ENCODE measurements at regions not wholly inside any gene's neighbourhood (a gene's known extent, or its start where the extent isn't known, plus 50 kb on each side); places are given as distances from the start of the nearest gene placed in this dataset.

DNA sequence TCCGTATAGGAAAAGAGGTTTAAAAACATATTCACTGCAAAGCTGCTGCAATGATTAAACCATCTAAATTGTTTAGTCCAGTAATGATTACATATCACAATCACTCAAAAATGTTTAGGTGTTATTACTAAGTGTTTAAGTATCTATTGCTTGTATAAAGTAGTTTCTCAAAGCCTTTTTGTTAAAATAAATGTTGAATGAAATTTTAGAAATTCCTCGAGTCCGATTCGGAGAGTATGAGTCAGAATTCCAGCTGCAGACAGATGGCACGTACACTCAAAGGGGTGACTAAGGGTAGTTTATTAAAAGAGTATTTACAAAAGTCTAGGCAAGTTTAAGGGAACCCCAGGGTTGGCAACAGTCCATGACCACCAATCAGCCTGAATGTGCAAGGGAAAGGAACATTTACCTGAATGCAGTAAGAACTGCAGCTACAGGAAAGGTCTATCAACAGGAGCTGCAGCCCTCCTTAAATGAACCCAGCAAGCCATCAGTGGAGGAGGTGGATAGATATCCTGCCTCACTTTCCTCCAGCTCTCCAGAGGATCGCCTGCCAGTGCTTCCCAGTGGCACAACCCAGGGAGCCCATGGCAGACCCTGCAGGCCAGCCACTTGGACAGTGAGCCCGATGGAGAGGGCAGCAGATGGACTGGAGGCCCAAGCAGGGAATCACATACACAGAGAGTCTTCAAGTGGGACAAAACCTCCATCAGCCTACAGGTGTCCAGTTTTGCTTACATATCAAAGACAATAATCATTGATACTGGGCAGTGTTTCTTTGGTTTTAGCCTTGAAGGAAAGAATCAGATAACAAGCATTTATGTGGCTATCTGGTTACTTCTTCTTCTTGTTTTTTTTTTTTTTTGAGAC lies 92.1 kb upstream of the SLC44A3 start:
- no peak for DNase-seq (ENCODE audit: extremely low spot score)
- TF ChIP-seq TARDBP (IDR thresholded peaks at IDR 0.05) (no peak), ELF4 (IDR thresholded peaks at IDR 0.05) (no peak), CTBP1 (IDR thresholded peaks at IDR 0.05; ENCODE audit: borderline replicate concordance) (no peak), LEF1 (IDR thresholded peaks at IDR 0.05; ENCODE audit: borderline replicate concordance) (no peak), FOXK2 (IDR thresholded peaks at IDR 0.05) (no peak), SP1 (IDR thresholded peaks at IDR 0.05) (no peak), NFRKB (IDR thresholded peaks at IDR 0.05) (no peak), HDGF (IDR thresholded peaks at IDR 0.05; ENCODE audit: borderline replicate concordance) (no peak), BHLHE40 (IDR thresholded peaks at IDR 0.05; ENCODE audit: borderline replicate concordance) (no peak), FOXM1 (IDR thresholded peaks at IDR 0.05; ENCODE audit: borderline replicate concordance) (no peak), ZNF384 (IDR thresholded peaks at IDR 0.05) (no peak), ARNT (IDR thresholded peaks at IDR 0.05) (no peak)
- TF ChIP-seq, protein P1, sequence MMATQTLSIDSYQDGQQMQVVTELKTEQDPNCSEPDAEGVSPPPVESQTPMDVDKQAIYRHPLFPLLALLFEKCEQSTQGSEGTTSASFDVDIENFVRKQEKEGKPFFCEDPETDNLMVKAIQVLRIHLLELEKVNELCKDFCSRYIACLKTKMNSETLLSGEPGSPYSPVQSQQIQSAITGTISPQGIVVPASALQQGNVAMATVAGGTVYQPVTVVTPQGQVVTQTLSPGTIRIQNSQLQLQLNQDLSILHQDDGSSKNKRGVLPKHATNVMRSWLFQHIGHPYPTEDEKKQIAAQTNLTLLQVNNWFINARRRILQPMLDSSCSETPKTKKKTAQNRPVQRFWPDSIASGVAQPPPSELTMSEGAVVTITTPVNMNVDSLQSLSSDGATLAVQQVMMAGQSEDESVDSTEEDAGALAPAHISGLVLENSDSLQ (IDR thresholded peaks at IDR 0.05), result no peak
- POLR2A ChIA-PET, result no interaction called here
- CTCF ChIA-PET, result no interaction called here

DNA sequence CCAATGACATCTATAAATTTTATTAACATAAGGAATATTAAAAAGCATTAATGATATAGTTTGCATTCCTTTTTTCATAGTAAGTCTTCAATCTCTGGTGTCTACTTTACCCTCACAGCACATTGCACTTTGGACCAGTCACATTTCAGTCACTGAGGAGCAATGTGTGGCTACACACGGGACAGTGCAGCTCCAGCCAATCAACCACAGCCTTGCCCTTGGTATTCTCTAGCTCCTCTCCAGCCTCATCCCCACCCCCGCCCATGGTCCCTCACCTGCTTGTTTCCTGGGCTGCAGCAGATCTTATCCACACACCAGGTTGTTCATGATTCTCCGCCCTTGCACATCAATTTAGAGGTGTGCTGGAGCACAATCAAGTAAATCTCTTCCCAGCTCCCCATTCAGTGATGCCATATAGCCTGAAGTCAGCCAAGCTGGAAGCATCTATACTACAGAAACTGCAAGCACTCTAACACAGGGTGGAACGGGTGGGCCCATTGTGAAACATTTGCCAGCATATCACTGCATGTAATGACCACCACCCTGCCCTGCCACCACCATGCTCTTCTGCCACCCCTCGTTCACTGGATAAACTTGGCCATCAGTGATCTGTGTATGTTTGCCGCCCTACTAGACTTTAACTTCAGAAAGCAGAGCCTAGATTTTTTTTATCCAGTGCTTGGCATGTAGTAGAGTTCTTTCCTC lies 93.0 kb upstream of the SLC44A3 start:
- no peak for DNase-seq (ENCODE audit: extremely low spot score)
- TF ChIP-seq ARNT (IDR thresholded peaks at IDR 0.05) (no peak), SUZ12 (IDR thresholded peaks at IDR 0.05) (no peak)
- ChIA-PET CTCF (interaction anchor here (0.6 kb wide), 2 partner anchors 12 to 16 kb away, joined by 3 read pairs; no protein-coding TSS in a partner anchor), POLR2A (no interaction called here)

DNA sequence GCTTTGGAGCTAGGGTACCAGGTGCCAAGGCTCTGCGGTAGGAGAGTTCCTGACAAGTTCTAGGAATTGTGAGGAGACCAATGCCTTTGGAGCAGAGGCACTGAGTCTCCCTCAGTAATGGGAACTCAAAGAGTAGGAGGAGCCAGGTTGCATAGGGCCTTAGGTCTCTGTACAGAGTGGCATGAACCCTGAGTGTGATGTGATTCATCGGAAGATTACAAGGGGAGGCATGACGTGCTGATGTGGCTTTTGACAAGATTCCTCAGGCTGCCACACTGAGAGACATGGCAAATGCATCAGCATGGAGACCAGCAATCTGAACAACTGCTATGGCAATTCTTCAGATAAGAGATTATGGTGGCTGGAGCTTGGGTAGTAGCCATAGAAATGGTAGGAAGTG lies 94.6 kb upstream of the SLC44A3 start:
- DNase-seq (ENCODE audit: extremely low spot score), result no peak
- ChIA-PET CTCF (interaction anchor here (0.6 kb wide), 1 partner anchor 532 kb away, joined by 3 read pairs; no protein-coding TSS in a partner anchor), POLR2A (no interaction called here)
- TF ChIP-seq FOXA1 (IDR thresholded peaks at IDR 0.05) (no peak), HDGF (IDR thresholded peaks at IDR 0.05; ENCODE audit: borderline replicate concordance) (no peak), NFRKB (IDR thresholded peaks at IDR 0.05) (no peak), FOXK2 (IDR thresholded peaks at IDR 0.05) (no peak), ARNT (IDR thresholded peaks at IDR 0.05) (no peak), LEF1 (IDR thresholded peaks at IDR 0.05; ENCODE audit: borderline replicate concordance) (no peak), L3MBTL2 (conservative IDR thresholded peaks at IDR 0.05) (no peak), TARDBP (IDR thresholded peaks at IDR 0.05) (no peak), SUZ12 (IDR thresholded peaks at IDR 0.05) (no peak), CTBP1 (IDR thresholded peaks at IDR 0.05; ENCODE audit: borderline replicate concordance) (no peak), ELF4 (IDR thresholded peaks at IDR 0.05) (no peak), BHLHE40 (IDR thresholded peaks at IDR 0.05; ENCODE audit: borderline replicate concordance) (no peak), SP1 (IDR thresholded peaks at IDR 0.05) (no peak)
- TF ChIP-seq, protein P1 (IDR thresholded peaks at IDR 0.05), result no peak

DNA sequence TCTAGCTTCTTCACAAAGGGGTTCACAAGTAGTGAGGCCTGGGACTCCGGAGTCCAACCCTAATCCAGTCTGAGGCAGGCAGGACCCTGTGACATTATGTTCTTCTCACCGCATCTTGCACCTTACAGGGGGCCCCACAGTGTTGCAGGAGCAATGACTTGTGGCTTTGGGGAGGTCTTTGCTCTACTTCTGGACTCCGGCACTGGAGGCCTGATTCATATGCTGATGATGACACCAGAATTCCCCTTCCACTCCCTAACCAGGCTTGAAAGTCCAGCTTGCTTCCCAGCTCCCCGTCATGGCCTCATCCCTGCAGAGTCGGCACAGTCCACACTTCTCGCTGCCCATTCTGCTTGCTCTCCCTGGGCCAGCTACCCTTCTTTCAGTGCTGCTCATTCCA lies 96.3 kb upstream of the SLC44A3 start:
- ChIA-PET POLR2A (no interaction called here), CTCF (no interaction called here)
- no peak for DNase-seq (ENCODE audit: extremely low spot score)
- TF ChIP-seq CTBP1 (IDR thresholded peaks at IDR 0.05; ENCODE audit: borderline replicate concordance) (no peak), NFRKB (IDR thresholded peaks at IDR 0.05) (no peak)

DNA sequence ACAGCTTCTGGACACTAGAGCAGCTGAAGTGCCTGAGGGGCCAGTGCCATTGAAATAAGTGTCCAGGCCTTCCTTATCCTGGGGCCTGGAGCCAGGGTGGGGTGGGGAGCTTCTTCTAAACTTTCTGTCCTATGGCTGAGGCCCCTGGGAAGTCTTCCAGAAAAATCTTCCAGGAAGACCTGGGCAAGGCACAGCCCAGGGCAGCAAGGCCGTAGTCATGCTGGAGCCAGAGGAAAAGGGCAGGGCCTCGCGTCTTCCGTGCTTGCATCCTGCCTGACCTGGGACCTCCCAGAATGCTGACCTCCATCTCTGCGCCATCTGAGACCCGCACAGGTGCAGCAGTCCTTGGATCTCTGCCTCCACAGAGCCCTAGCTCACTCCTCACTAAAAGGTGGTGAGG lies 96.7 kb upstream of the SLC44A3 start:
- ChIA-PET CTCF (no interaction called here), POLR2A (no interaction called here)
- TF ChIP-seq SP1 (IDR thresholded peaks at IDR 0.05) (no peak), BHLHE40 (IDR thresholded peaks at IDR 0.05; ENCODE audit: borderline replicate concordance) (no peak)
- no peak for DNase-seq (ENCODE audit: extremely low spot score)

DNA sequence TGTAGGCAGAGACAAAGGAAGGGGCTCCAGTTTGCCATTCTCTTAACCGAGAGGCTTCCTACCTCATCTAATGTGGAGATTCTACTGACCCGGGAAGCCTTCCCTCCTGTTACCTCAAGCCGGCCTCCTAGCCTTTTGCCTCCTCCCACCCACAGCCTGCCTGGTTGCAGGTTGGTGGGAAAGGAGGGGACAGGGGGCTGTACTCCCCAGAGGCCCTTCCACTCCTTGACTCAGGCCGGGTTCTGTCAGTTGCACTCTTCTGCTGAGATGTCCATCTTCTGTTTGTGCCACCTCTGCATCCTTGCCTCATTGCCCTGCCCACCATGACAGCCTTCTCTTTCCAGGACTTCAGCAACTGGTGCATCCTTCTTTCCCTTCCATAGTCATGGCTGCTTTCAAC lies 98.0 kb upstream of the SLC44A3 start:
- TF ChIP-seq BHLHE40 (IDR thresholded peaks at IDR 0.05; ENCODE audit: borderline replicate concordance) (no peak), FOXA1 (IDR thresholded peaks at IDR 0.05) (no peak), TARDBP (IDR thresholded peaks at IDR 0.05) (no peak), L3MBTL2 (conservative IDR thresholded peaks at IDR 0.05) (no peak), SUZ12 (IDR thresholded peaks at IDR 0.05) (no peak)
- TF ChIP-seq, protein P1 (IDR thresholded peaks at IDR 0.05), result no peak
- ChIA-PET CTCF (no interaction called here), POLR2A (no interaction called here)
- DNase-seq (ENCODE audit: extremely low spot score), result no peak

DNA sequence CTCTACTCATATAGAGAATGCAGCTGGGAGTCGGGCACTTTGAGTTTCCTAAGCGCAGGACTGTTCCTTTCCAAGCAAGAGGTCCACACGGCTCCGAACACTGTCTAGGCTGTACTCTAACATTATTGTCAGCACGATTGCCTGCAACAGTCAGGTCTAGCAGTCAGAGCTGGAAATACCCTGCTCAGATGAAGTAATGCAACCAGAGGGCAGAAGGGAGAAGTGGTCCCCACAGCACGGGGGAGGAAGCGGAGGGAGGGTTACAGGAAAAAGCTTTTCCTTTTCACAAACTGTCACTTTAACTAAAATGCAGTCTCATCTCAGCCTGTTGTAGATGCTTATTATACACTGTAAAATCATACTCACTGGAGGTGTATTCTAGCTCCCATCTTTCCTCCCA lies 98.9 kb upstream of the SLC44A3 start:
- DNase-seq (ENCODE audit: extremely low spot score), result no peak
- no peak for TF ChIP-seq FOXA1 (IDR thresholded peaks at IDR 0.05)
- TF ChIP-seq ELF4 (IDR thresholded peaks at IDR 0.05), result no peak
- no peak for TF ChIP-seq CTBP1 (IDR thresholded peaks at IDR 0.05; ENCODE audit: borderline replicate concordance)
- no peak for TF ChIP-seq ZNF384 (IDR thresholded peaks at IDR 0.05)
- no peak for TF ChIP-seq FOXK2 (IDR thresholded peaks at IDR 0.05)
- no peak for TF ChIP-seq ARNT (IDR thresholded peaks at IDR 0.05)
- TF ChIP-seq FOXM1 (IDR thresholded peaks at IDR 0.05; ENCODE audit: borderline replicate concordance), result no peak
- no peak for TF ChIP-seq HDGF (IDR thresholded peaks at IDR 0.05; ENCODE audit: borderline replicate concordance)
- TF ChIP-seq LEF1 (IDR thresholded peaks at IDR 0.05; ENCODE audit: borderline replicate concordance), result no peak
- no peak for TF ChIP-seq SUZ12 (IDR thresholded peaks at IDR 0.05)
- TF ChIP-seq SP1 (IDR thresholded peaks at IDR 0.05), result no peak
- no peak for TF ChIP-seq TARDBP (IDR thresholded peaks at IDR 0.05)
- no peak for TF ChIP-seq NFRKB (IDR thresholded peaks at IDR 0.05)
- TF ChIP-seq, protein P1 (IDR thresholded peaks at IDR 0.05), result no peak
- TF ChIP-seq L3MBTL2 (conservative IDR thresholded peaks at IDR 0.05), result no peak
- no peak for TF ChIP-seq BHLHE40 (IDR thresholded peaks at IDR 0.05; ENCODE audit: borderline replicate concordance)
- CTCF ChIA-PET, result no interaction called here
- POLR2A ChIA-PET, result no interaction called here
